Spinal cord (tissue), 9 donors: ENCODE measurements at regions not wholly inside any gene's neighbourhood (a gene's known extent, or its start where the extent isn't known, plus 50 kb on each side); places are given as distances from the start of the nearest gene placed in this dataset.

Source experiments
- DNase-seq, 6 donors: peaks; one replicate each; pipeline versions ENCODE4 v3.0.0 to v3.0.0-alpha.2; 2013 to 2015; ENCODE audit warnings: low spot score in 6 of 6, low read depth in 4 of 6
- H3K27ac ChIP-seq: one replicate; pipeline ENCODE4 v1.5.1; 2013; ENCODE audit warnings: low read depth, low read length, control low read depth
- H3K27me3 ChIP-seq: one replicate; pipeline ENCODE4 v1.6.1; 2013; ENCODE audit warnings: low read length; ENCODE audit not compliant: control insufficient read depth, insufficient read depth
- H3K36me3 ChIP-seq: one replicate; pipeline ENCODE4 v1.6.1; 2013; ENCODE audit warnings: low read length; ENCODE audit not compliant: control insufficient read depth, insufficient read depth
- H3K4me1 ChIP-seq: one replicate; pipeline ENCODE4 v1.6.1; 2013; ENCODE audit warnings: low read length; ENCODE audit not compliant: control insufficient read depth, insufficient read depth
- H3K4me3 ChIP-seq: one replicate; pipeline ENCODE4 v1.5.1; 2013; ENCODE audit warnings: low read depth, low read length, control low read depth
- H3K9me3 ChIP-seq: one replicate; pipeline ENCODE4 v1.6.1; 2013; ENCODE audit warnings: low read length; ENCODE audit not compliant: control insufficient read depth, insufficient read depth
- WGBS: methylation state at CpG from one replicate; pipeline ENCODE4 v1.1.5; 2013; ENCODE audit warnings: missing lambda C conversion rate; ENCODE audit not compliant: insufficient coverage; 5-methylcytosine and 5-hydroxymethylcytosine counted together
- donor health status: healthy.

DNA sequence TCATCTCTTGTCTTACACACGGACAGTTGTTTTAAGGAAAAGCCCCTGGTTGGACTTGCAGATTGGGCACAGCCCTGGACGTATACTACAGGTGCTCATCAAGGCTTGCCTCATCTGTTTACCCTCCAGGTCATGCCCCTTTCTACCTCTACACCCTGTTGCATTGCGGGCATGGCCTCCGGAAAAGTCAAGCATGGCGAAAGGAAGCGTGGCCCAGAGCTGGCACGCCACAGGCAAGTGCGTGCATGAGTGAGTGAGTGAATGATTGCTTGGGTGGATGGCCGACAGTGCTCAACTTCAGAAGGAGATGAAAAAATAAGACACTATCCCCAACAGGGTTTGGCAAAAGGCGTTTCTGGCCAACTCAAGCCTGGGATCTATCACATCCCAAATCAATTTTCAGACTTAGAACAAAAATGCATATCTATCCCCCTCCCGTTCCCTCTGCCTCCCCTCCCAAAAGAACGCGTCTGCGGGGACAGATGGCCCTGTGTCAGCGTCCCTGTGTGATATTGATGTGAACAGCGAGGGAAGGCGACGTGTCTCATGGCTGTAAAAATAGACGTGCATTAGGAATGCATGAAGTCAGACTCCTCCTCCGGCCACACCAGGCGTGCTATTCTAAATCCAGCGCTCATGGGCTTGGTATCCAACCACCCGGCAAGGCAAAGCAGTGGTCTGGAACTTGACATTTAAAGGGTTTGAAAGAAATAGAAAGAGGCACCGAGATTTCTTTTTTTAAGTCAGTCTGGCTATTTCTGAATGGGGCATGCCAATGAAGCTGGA lies 96.0 kb downstream of the RPLP1 start:
- Histone ChIP-seq H3K9me3 (peaks cover 6% of the 10 kb centered on the region), H3K36me3 (no peaks in the 10 kb centered on the region), H3K27me3 (no peaks in the 10 kb centered on the region), H3K4me1 (peaks cover 8% of the 10 kb centered on the region), H3K4me3 (no peak overlapping the region), H3K27ac (no peak overlapping the region)
- 40% methylated on average over 12 of the region's 24 CpGs for WGBS
- DNase-seq, result peak in 2 of 6 donors; percentile 45 to 86

DNA sequence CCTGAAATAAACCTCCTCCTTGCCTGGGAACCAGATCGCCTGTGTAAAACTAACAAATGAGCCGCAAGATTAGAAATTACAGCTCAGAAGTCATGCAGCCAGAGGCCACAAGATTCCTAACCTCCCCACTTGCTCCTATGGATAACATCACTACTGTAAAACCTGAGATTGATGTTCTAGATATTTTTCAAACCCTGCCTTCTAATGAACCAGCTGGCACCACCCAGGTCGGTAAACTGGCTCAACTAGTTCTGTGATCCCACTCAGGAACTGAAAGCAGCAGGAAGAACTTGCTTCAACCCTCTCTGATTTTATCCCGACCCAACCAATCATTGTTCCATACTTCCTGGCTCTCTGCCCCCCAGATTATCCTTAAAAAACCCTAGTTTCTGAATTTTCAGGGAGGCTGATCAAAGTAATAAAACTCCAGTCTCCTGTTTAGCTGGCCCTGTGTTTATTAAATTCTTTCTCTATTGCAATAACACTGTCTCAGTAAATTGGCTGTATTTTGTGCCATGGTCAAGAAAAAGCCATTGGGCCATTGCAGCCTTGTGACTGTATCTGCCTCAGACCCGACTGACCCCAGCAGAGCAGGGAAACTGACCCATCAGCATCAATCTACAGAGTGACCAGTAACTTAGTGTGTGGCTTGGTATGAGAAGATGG lies 98.9 kb downstream of the RPLP1 start:
- Histone ChIP-seq H3K36me3 (no peaks in the 10 kb centered on the region), H3K27me3 (no peaks in the 10 kb centered on the region), H3K27ac (no peak overlapping the region), H3K4me1 (peaks cover 8% of the 10 kb centered on the region), H3K9me3 (peaks cover 6% of the 10 kb centered on the region), H3K4me3 (no peak overlapping the region)
- WGBS, result 81% methylated on average over 5 of the region's 5 CpGs
- no peak for DNase-seq

DNA sequence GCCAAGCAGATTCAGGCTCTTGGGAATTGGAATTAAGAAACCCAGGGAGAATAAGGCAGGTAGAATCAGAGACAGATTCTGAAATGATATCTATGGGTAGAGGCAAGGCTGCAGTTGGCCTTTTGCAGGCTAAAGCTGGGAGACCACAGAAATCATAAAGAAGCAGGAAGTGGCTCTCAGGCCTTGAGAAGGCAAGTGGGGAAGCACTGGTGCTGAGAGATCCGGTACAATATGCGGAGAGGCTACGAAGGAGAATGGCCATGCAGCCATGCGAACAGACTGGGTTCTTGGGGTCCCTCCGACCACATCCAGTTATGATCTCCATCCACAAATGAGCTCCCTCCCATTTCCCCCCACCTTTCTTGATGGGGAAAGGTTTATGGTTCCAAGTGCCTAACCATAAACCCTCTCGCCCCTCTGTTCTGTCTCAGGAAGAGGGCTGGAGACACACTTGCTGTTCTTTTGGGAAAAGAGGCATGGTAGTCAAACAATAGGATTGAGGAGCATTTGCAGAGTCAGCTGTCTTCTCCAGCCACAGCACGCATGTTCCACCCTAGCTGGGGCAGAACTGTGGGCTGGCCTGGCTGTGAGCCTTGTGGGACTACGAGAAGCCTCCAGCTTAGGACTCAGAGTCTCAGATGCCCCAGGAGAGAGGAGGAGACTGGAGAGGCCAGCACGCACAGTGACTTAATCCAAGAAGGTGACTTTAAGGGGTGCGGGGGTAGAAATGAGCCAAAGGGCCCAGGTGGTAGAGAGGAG lies 99.6 kb downstream of the RPLP1 start:
- H3K4me1 ChIP-seq, result peaks cover 8% of the 10 kb centered on the region
- no peak overlapping the region for H3K4me3 ChIP-seq
- H3K36me3 ChIP-seq, result no peaks in the 10 kb centered on the region
- no peak overlapping the region for H3K27ac ChIP-seq
- H3K27me3 ChIP-seq, result no peaks in the 10 kb centered on the region
- peaks cover 6% of the 10 kb centered on the region for H3K9me3 ChIP-seq
- DNase-seq, result no peak
- WGBS, result 99% methylated on average over 7 of the region's 10 CpGs

DNA sequence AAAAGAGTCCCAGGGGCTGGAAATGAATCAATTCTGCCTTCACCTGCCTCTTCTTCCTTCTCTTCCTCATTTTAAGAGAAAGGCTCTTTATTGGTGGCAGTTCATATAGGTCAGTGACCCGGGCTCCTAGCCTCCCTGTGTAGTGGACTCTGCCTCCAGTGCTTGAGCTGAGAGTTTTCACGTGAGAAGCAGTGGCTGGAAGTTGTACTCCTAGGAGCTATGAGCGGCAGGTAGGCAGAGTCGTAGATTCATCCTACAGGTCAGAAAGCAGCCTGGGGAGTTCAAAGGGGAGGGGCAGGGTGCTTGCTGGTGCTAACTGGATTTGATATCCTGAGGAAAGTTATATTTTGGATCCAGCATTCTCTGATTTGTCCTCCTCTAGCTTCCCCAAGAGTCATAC lies 101.1 kb downstream of the RPLP1 start:
- 91% methylated on average over 4 of the region's 4 CpGs for WGBS
- Histone ChIP-seq H3K27ac (no peak overlapping the region), H3K27me3 (no peaks in the 10 kb centered on the region), H3K4me1 (peaks cover 7% of the 10 kb centered on the region), H3K36me3 (no peaks in the 10 kb centered on the region), H3K9me3 (peaks cover 6% of the 10 kb centered on the region), H3K4me3 (no peak overlapping the region)
- DNase-seq, result no peak

DNA sequence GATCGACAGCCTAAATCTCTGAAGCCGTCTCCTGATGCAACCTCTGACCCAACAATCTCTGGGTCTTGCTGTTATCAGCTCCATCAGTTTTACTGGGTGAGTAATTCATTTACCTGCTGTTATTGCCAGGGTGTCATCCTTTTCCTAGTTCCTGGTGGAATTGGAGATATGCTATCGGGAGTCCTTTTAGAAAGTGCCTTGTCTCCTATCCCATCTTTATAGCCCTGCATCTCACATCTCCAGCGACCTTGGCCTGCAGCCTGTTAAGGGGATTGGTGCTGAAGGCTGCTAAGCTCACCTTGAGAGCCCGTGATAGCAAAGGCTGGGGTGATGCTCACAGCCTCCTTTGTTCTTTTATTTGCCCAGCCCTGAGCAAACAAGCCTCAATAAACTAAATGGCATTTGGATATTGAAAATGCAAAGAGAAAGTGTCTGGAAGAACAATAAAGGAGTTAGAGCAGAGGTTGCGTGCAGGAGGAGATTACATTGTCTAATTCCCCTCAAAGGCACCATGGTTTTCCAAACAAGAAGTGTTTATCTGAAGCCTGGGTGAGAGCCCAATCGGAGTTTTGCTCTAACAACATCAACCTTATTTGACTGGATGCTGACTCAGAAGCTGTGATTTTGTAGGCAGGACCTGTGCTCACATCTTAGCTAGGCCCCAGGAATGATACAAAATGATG lies 101.8 kb downstream of the RPLP1 start:
- no peaks in the 10 kb centered on the region for H3K27me3 ChIP-seq
- no peak overlapping the region for H3K27ac ChIP-seq
- WGBS, result 69% methylated on average over 3 of the region's 7 CpGs
- no peak overlapping the region for H3K4me3 ChIP-seq
- peaks cover 6% of the 10 kb centered on the region for H3K9me3 ChIP-seq
- H3K36me3 ChIP-seq, result no peaks in the 10 kb centered on the region
- H3K4me1 ChIP-seq, result peaks cover 6% of the 10 kb centered on the region
- DNase-seq, result no peak

DNA sequence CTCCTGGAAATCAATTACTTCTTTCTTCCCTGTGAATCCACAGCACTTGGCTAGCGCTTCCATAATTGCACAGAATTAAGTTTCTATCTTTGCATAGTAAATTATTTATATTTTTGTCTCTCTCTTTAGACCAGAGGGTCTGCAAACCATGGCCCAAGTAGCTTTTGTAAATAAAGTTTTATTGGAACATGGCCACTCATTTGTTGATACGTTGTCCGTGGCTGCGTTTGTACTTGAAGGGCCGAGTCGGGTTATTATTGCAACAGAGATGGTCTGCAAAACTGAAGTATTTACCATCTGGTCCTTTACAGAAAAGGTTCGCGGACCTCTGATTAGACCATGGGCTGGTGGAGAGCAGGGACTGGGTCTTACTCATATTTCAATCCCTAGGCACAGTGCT lies 102.5 kb downstream of the RPLP1 start:
- H3K27ac ChIP-seq, result no peak overlapping the region
- no peak overlapping the region for H3K4me3 ChIP-seq
- peaks cover 6% of the 10 kb centered on the region for H3K4me1 ChIP-seq
- H3K27me3 ChIP-seq, result no peaks in the 10 kb centered on the region
- WGBS, result 100% methylated on average over 7 of the region's 8 CpGs
- DNase-seq, result no peak
- H3K9me3 ChIP-seq, result peaks cover 6% of the 10 kb centered on the region
- no peaks in the 10 kb centered on the region for H3K36me3 ChIP-seq

DNA sequence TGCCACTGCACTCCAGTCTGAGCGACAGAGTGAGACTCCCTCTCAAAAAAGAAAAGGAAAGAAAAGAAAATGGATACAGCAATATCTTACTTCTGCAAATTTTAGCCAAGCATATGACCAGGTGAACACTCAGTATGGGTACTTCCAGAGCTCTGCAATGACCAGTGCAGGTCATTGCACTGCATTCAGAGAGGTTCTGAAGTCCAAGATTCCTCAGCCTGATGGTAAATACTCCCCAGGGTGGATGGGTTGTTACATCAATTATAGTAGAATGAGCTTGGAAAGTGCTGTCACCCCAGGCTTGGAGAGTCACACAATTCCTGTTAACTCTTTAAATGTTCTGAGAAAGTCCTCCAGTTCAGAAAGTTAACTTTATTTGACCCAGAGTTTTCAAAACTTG lies 103.7 kb downstream of the RPLP1 start:
- no CpG with 5 or more reads among the region's 1 CpG for WGBS
- Histone ChIP-seq H3K9me3 (peaks cover 6% of the 10 kb centered on the region), H3K4me1 (peaks cover 11% of the 10 kb centered on the region)

DNA sequence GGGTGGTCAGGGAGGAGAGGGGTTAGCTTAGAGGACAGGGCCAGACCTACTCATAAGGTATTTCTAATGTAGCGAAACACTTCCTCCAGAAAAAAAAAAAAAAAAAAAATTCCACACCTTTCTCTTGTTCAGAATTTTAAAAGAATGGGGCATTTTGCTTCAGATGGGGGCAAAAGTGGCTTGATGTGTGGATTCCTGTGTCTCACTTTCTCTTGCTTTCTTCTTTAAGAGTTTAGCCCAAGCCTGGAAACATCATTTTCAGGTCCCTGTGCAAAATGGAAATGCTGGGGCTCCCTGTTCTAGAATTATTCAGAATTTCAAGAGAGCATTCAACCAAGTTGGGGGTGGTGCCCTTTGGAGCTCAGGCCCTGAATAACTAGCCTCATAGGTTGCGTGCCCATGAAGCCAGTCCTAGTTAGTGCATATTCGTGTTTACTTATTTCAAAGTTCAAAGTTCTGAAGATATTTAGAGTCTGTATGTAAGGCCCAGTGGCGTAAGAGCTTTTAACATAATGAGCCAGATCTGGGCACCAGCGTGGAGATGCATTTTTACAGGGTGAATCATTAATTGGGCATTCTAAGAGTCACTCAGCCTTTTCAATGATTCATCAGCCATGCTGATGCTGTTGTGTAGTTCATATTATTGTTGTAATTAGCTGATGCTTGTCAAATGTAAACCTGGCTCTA lies 104.5 kb downstream of the RPLP1 start:
- Histone ChIP-seq H3K36me3 (no peaks in the 10 kb centered on the region), H3K27me3 (no peaks in the 10 kb centered on the region), H3K4me3 (no peak overlapping the region), H3K27ac (peak overlapping the region; percentile 74), H3K9me3 (no peaks in the 10 kb centered on the region), H3K4me1 (peaks cover 16% of the 10 kb centered on the region)
- 54% methylated on average over 4 of the region's 5 CpGs for WGBS
- peak in 2 of 6 donors; percentile 37 to 46 for DNase-seq

More for the DNA sequence above, 103.7 kb downstream of the RPLP1 start:
- Histone ChIP-seq H3K36me3 (no peaks in the 10 kb centered on the region), H3K4me3 (no peak overlapping the region), H3K27me3 (no peaks in the 10 kb centered on the region), H3K27ac (no peak overlapping the region)
- DNase-seq, result no peak
